Neural cell (in vitro differentiated cells): ENCODE measurements at regions not wholly inside any gene's neighbourhood (a gene's known extent, or its start where the extent isn't known, plus 50 kb on each side); places are given as distances from the start of the nearest gene placed in this dataset.

Experiments used
- H2AFZ ChIP-seq: fragments of 200-600, 300-800 bp; sonication (generic), shearing (Covaris generic); 2 replicates; pipeline ENCODE4 v1.6.0; 2014; ENCODE audit warnings: low read depth, mild to moderate bottlenecking, antibody characterized with exemption, low read length, moderate library complexity
- H3F3A ChIP-seq: fragments of 200-600 bp; shearing (Covaris generic); 2 replicates; pipeline ENCODE4 v1.6.1; 2016; ENCODE audit warnings: mild to moderate bottlenecking, moderate library complexity, mixed read lengths, antibody characterized with exemption, low read length; ENCODE audit not compliant: insufficient read depth, poor library complexity, severe bottlenecking
- H3K27ac ChIP-seq: fragments of 200-600, 300-800 bp; sonication (generic), shearing (Covaris generic); 2 replicates; pipeline ENCODE4 v1.5.1; 2014; ENCODE audit warnings: mild to moderate bottlenecking, low read length, moderate library complexity
- H3K27me3 ChIP-seq: fragments of 300-800, 200-600 bp; sonication (generic), shearing (Covaris generic); 2 replicates; pipeline ENCODE4 v1.6.0; 2014; ENCODE audit warnings: mild to moderate bottlenecking, low read depth, low read length, moderate library complexity; ENCODE audit not compliant: insufficient read depth
- H3K36me3 ChIP-seq: fragments of 300-800, 200-600 bp; sonication (generic), shearing (Covaris generic); 2 replicates; pipeline ENCODE4 v1.5.1; 2014; ENCODE audit warnings: mild to moderate bottlenecking, antibody characterized with exemption, low read length, moderate library complexity; ENCODE audit not compliant: insufficient read depth
- H3K4me2 ChIP-seq: fragments of 300-800, 200-600 bp; sonication (generic), shearing (Covaris generic); 2 replicates; pipeline ENCODE4 v1.6.0; 2014; ENCODE audit warnings: mild to moderate bottlenecking, low read length
- H3K4me3 ChIP-seq: fragments of 300-800, 200-600 bp; sonication (generic), shearing (Covaris generic); 2 replicates; pipeline ENCODE4 v1.5.1; 2014; ENCODE audit warnings: mild to moderate bottlenecking, low read length, moderate library complexity
- H3K79me2 ChIP-seq: fragments of 200-600 bp; shearing (Covaris generic); replicated peaks from 2 replicates; pipeline ENCODE4 v1.6.0; 2014; ENCODE audit warnings: mild to moderate bottlenecking, low read length, moderate library complexity; ENCODE audit not compliant: insufficient read depth
- H3K9ac ChIP-seq: fragments of 300-800, 200-600 bp; sonication (generic), shearing (Covaris generic); 2 replicates; pipeline ENCODE4 v1.6.1; 2016; ENCODE audit warnings: mild to moderate bottlenecking, low read length, mixed read lengths
- H3K9me2 ChIP-seq: fragments of 200-600 bp; shearing (Covaris generic); 2 replicates; pipeline ENCODE4 v1.6.1; 2016; ENCODE audit warnings: mild to moderate bottlenecking, low read length, mixed read lengths; ENCODE audit not compliant: insufficient read depth
- H3K9me3 ChIP-seq: fragments of 200-600, 300-800 bp; sonication (generic), shearing (Covaris generic); 2 replicates; pipeline ENCODE4 v1.6.1; 2016; ENCODE audit warnings: mild to moderate bottlenecking, mixed run types, low read length, moderate library complexity, mixed read lengths
- H4K20me1 ChIP-seq: fragments of 200-600 bp; shearing (Covaris generic); 2 replicates; pipeline ENCODE4 v1.6.1; 2016; ENCODE audit warnings: mild to moderate bottlenecking, mixed run types; ENCODE audit not compliant: insufficient read depth
- EP300 ChIP-seq: fragments of 450-650 bp; conservative IDR thresholded peaks from 2 replicates; pipeline ENCODE4 v1.6.1; 2014; ENCODE audit warnings: antibody characterized with exemption, mild to moderate bottlenecking, moderate library complexity; ENCODE audit not compliant: poor library complexity, severe bottlenecking
- EZH2 ChIP-seq: fragments of 200-600, 300-800 bp; shearing (Covaris generic), sonication (generic); IDR thresholded peaks from 2 replicates; pipeline ENCODE4 v1.6.1; 2014; ENCODE audit warnings: antibody characterized with exemption, low read length, borderline replicate concordance, mild to moderate bottlenecking; ENCODE audit not compliant: insufficient read depth, poor library complexity, severe bottlenecking
- MXI1 ChIP-seq: fragments of 450-650 bp; conservative IDR thresholded peaks from 2 replicates; pipeline ENCODE4 v1.6.1; 2014; ENCODE audit warnings: antibody characterized with exemption, mild to moderate bottlenecking; ENCODE audit not compliant: poor library complexity, severe bottlenecking
- POLR2AphosphoS5 ChIP-seq: IDR thresholded peaks from 2 replicates; pipeline ENCODE4 v1.6.1; 2012
- RAD21 ChIP-seq: fragments of 450-650 bp; conservative IDR thresholded peaks from 2 replicates; pipeline ENCODE4 v1.6.1; 2014; ENCODE audit warnings: antibody characterized with exemption, mild to moderate bottlenecking, moderate library complexity
- SMC3 ChIP-seq: fragments of 450-650 bp; conservative IDR thresholded peaks from 2 replicates; pipeline ENCODE4 v1.6.1; 2014; ENCODE audit warnings: antibody characterized with exemption, mild to moderate bottlenecking, moderate library complexity; ENCODE audit not compliant: poor library complexity
- TAF1 ChIP-seq: IDR thresholded peaks from 2 replicates; pipeline ENCODE4 v1.6.1; 2012; ENCODE audit warnings: low read depth
- TF ChIP-seq, protein P1 (sequence below): IDR thresholded peaks from 2 replicates; pipeline ENCODE4 v1.6.1; 2012; ENCODE audit warnings: borderline replicate concordance
- TF ChIP-seq, protein P2 (sequence below): fragments of 450-650 bp; IDR thresholded peaks from 2 replicates; pipeline ENCODE4 v1.5.1; 2014; ENCODE audit warnings: antibody characterized with exemption, mild to moderate bottlenecking, moderate library complexity; ENCODE audit not compliant: poor library complexity, severe bottlenecking

DNA sequence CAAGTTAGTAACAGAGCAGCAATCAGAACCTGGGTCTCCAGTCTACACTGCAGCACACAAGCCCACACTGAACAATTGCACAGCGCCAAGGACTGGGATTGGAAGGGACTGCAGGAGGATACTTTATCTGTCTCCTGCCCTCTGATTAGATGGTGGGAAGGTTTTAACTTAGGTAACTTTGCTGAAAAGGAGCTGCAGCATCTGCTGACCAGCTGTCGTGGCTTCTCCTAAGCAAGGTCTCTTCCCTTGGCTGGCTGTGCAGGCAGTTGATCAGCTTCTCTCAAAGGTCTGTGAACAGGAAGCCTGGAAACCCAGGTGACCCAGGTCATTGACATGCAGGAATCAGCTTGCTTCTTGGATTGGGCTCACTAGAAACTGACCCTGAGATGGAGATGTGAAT is 82.4 kb downstream of the ISX start:
- Histone ChIP-seq H3K36me3 (no peaks in the 10 kb centered on the region), H3K4me3 (no peak overlapping the region), H3K4me2 (no peak overlapping the region), H3K27me3 (no peaks in the 10 kb centered on the region), H3K9me3 (no peaks in the 10 kb centered on the region), H3K9ac (no peak overlapping the region), H2AFZ (no peak overlapping the region), H3K27ac (no peak overlapping the region), H3K79me2 (no peaks in the 10 kb centered on the region), H3F3A (no peaks in the 10 kb centered on the region), H3K9me2 (no peaks in the 10 kb centered on the region), H4K20me1 (no peaks in the 10 kb centered on the region)
- TF ChIP-seq SMC3 (no peak), POLR2AphosphoS5 (no peak), MXI1 (no peak), RAD21 (no peak), EP300 (no peak), EZH2 (no peak), TAF1 (no peak)
- TF ChIP-seq, protein P1, sequence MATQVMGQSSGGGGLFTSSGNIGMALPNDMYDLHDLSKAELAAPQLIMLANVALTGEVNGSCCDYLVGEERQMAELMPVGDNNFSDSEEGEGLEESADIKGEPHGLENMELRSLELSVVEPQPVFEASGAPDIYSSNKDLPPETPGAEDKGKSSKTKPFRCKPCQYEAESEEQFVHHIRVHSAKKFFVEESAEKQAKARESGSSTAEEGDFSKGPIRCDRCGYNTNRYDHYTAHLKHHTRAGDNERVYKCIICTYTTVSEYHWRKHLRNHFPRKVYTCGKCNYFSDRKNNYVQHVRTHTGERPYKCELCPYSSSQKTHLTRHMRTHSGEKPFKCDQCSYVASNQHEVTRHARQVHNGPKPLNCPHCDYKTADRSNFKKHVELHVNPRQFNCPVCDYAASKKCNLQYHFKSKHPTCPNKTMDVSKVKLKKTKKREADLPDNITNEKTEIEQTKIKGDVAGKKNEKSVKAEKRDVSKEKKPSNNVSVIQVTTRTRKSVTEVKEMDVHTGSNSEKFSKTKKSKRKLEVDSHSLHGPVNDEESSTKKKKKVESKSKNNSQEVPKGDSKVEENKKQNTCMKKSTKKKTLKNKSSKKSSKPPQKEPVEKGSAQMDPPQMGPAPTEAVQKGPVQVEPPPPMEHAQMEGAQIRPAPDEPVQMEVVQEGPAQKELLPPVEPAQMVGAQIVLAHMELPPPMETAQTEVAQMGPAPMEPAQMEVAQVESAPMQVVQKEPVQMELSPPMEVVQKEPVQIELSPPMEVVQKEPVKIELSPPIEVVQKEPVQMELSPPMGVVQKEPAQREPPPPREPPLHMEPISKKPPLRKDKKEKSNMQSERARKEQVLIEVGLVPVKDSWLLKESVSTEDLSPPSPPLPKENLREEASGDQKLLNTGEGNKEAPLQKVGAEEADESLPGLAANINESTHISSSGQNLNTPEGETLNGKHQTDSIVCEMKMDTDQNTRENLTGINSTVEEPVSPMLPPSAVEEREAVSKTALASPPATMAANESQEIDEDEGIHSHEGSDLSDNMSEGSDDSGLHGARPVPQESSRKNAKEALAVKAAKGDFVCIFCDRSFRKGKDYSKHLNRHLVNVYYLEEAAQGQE, result no peak
- TF ChIP-seq, protein P2, sequence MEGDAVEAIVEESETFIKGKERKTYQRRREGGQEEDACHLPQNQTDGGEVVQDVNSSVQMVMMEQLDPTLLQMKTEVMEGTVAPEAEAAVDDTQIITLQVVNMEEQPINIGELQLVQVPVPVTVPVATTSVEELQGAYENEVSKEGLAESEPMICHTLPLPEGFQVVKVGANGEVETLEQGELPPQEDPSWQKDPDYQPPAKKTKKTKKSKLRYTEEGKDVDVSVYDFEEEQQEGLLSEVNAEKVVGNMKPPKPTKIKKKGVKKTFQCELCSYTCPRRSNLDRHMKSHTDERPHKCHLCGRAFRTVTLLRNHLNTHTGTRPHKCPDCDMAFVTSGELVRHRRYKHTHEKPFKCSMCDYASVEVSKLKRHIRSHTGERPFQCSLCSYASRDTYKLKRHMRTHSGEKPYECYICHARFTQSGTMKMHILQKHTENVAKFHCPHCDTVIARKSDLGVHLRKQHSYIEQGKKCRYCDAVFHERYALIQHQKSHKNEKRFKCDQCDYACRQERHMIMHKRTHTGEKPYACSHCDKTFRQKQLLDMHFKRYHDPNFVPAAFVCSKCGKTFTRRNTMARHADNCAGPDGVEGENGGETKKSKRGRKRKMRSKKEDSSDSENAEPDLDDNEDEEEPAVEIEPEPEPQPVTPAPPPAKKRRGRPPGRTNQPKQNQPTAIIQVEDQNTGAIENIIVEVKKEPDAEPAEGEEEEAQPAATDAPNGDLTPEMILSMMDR, result no peak

DNA sequence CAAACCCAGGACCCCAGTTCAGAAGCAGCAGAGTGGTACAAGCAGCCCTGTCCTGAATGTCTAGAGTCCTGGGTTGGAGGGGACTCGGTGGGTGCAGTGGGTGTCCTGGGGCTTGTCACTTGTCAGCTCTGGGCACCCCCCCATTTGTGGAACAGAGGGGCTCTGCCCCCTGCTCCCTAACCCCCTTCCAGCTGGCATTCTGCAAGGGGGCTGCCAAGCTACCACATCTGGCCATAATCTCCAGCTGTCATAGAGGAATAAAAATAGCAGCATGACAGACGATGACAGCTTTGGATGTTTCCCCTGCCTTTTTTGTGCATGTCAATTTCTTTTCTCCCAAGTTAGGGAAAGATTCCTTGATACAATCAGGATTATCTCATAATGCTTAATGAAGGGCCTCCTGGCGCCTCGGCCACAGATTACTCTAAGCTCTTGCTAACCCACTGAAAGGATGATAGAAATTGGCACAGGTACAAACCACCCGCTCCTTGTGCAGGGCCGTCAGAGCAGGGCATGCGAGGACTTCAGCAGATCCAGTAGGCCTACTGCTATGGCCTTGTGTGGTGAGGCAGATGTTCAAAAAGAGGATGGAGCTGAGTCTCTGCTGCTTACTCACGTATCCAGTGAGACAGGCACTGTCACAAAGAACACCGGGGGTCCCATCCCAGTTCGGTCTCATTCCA is 83.0 kb downstream of the ISX start:
- no peaks in the 10 kb centered on the region for H3F3A ChIP-seq
- no peak overlapping the region for H3K9ac ChIP-seq
- H3K4me2 ChIP-seq, result no peak overlapping the region
- H2AFZ ChIP-seq, result no peak overlapping the region
- no peak overlapping the region for H3K4me3 ChIP-seq
- no peaks in the 10 kb centered on the region for H3K36me3 ChIP-seq
- no peak overlapping the region for H3K27ac ChIP-seq
- no peaks in the 10 kb centered on the region for H3K9me3 ChIP-seq
- TF ChIP-seq EP300, result no peak
- TF ChIP-seq SMC3, result no peak
- no peak for TF ChIP-seq RAD21
- no peak for TF ChIP-seq TAF1
- TF ChIP-seq EZH2, result no peak
- TF ChIP-seq MXI1, result no peak
- no peak for TF ChIP-seq POLR2AphosphoS5
- TF ChIP-seq, protein P2, result no peak
- TF ChIP-seq, protein P1, result no peak
- no peaks in the 10 kb centered on the region for H3K9me2 ChIP-seq
- no peaks in the 10 kb centered on the region for H3K79me2 ChIP-seq
- no peaks in the 10 kb centered on the region for H3K27me3 ChIP-seq
- no peaks in the 10 kb centered on the region for H4K20me1 ChIP-seq
